Choroid plexus epithelial cell (primary cell): ENCODE measurements at regions not wholly inside any gene's neighbourhood (a gene's known extent, or its start where the extent isn't known, plus 50 kb on each side); places are given as distances from the start of the nearest gene placed in this dataset.

Experiments used
- DNase-seq: peaks from one replicate; pipeline ENCODE4 v3.0.0-alpha.2; 2010; ENCODE audit warnings: low read depth
- H3K4me3 ChIP-seq: 2 replicates; pipeline ENCODE4 v1.5.1; 2011; ENCODE audit warnings: low read depth, mild to moderate bottlenecking, control low read depth, low read length, moderate library complexity
- TF ChIP-seq, protein P1 (sequence below): conservative IDR thresholded peaks from 2 replicates; pipeline ENCODE4 v1.5.1; 2011; ENCODE audit warnings: low read depth, mild to moderate bottlenecking, control low read depth, inconsistent platforms, low read length, moderate library complexity

- H3K4me3 ChIP-seq: no peak overlapping the region
- no peak for DNase-seq
- TF ChIP-seq, protein P1, sequence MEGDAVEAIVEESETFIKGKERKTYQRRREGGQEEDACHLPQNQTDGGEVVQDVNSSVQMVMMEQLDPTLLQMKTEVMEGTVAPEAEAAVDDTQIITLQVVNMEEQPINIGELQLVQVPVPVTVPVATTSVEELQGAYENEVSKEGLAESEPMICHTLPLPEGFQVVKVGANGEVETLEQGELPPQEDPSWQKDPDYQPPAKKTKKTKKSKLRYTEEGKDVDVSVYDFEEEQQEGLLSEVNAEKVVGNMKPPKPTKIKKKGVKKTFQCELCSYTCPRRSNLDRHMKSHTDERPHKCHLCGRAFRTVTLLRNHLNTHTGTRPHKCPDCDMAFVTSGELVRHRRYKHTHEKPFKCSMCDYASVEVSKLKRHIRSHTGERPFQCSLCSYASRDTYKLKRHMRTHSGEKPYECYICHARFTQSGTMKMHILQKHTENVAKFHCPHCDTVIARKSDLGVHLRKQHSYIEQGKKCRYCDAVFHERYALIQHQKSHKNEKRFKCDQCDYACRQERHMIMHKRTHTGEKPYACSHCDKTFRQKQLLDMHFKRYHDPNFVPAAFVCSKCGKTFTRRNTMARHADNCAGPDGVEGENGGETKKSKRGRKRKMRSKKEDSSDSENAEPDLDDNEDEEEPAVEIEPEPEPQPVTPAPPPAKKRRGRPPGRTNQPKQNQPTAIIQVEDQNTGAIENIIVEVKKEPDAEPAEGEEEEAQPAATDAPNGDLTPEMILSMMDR: no peak
These were observed 56.5 kb upstream of the ADRB2 start for GRCh38 chr5:148769941-148770340.

- TF ChIP-seq, protein P1: no peak
- no peak overlapping the region for H3K4me3 ChIP-seq
- DNase-seq: no peak
These were observed 52.1 kb upstream of the ADRB2 start for GRCh38 chr5:148774313-148774712.

DNA sequence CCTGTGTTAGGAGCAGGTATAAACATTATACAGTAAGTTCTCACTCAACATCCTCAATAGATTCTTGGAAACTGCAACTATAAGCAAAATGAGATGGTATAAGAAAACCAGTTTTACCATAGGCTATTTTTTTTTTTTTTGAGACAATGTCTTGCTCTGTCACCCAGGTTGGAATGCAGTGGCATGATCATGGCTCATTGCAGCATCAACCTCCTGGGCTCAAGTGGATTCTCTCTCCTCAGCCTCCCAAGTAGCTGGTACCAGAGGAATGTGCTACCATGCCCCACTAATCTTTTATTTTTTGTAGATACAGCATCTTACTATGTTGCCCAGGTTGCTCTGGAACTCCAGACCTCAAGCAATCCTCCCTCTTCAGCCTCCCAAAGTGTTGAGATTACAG lies 50.1 kb upstream of the ADRB2 start:
- H3K4me3 ChIP-seq: no peak overlapping the region
- DNase-seq: no peak
- TF ChIP-seq, protein P1: no peak
